Urothelium cell line (cell line): ENCODE measurements at regions not wholly inside any gene's neighbourhood (a gene's known extent, or its start where the extent isn't known, plus 50 kb on each side); places are given as distances from the start of the nearest gene placed in this dataset.

ENCODE experiments used
- DNase-seq: peaks from one replicate; pipeline ENCODE4 v3.0.0; 2011; ENCODE audit warnings: low spot score, mixed read lengths
- FAIRE-seq: peaks from 2 replicates; lab custom pipeline; 2011; peaks lifted over from hg19 to GRCh38; lab: Jason Lieb, UNC

DNA sequence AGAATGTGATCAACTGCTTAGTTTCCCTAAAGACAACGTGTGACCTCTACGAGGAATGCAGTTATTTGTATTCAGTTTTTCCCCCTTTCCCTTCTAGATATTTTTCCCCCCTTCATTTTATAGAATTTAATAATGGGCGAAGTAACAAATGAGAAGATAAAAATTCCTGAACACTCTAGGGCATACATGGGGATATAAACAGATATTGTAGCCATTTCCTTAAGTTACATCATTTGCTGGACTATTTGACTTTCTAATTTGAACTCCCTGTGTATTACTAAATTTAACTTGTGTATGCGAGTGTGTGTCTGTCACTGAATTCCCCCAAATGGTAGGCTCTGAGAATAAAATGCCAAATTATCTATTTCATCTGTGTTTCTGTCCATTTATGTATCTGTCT is 99.0 kb upstream of the ZFP64 start:
- DNase-seq (no peak), FAIRE-seq (no peak)

DNA sequence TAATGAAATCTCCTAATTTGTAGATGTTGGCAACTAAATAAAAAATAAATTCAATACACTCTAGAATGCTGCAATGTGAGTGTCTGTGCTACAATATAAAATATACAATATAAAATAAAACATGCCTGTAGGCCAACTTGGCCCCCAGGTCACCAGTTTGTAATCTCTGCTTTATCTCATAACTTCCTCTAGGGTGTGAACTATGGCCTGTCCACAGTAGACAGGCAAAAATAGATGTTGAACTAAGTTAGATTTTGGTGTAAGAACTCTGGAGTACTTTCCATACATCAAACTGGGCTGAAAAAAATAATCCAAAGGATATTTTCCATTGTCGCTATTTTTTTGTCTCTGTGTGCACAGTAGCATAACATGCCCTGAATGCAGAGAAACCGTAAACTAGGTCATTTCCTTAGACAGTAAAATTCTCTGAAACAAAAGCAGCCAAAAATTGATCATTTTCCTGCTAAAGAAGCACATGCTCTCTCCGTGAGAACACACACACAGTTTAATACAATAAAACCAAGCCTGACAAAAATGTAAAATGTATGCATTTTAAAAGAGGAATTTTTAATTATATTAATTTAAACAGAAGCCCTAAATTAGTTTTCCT is 98.5 kb upstream of the ZFP64 start:
- no peak for DNase-seq
- FAIRE-seq: no peak

DNA sequence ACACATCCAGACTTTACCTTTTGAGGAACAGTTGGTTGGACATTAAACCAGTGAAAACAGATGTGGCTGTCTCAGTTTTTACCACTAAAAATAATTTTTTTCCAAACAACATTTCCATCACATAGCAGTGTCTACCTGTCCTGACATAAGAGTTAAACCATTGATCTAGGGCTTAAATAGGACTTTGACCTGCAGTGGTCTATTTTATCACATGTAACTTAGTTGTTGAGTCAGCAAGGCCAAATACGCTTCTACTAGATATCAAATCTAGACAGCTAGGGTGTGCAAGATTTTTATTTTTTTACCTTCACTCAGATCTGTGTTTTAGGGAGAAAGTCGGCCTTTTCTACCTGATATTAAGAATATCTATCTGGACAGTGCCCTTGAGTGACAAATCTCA is 88.8 kb upstream of the ZFP64 start:
- no peak for DNase-seq
- no peak for FAIRE-seq

DNA sequence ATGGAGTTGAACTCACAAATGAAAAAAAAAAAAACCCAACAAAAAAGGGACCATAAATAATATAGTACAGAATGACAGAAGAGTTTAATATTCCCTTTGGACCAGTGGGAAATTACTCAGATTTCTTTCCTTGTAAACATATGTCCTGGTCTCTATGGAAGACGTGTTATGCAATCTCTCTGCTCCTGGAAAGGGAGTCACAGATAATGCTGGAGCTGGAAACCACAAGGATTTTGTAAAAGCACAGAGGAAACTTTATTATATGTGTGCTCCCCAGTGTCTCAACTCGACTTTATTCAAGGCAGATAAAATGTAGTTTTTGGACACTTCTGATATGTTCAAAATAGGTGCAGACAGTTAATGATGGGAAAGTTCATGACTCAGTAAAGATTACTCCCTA is 88.1 kb upstream of the ZFP64 start:
- no peak for DNase-seq
- FAIRE-seq: no peak

DNA sequence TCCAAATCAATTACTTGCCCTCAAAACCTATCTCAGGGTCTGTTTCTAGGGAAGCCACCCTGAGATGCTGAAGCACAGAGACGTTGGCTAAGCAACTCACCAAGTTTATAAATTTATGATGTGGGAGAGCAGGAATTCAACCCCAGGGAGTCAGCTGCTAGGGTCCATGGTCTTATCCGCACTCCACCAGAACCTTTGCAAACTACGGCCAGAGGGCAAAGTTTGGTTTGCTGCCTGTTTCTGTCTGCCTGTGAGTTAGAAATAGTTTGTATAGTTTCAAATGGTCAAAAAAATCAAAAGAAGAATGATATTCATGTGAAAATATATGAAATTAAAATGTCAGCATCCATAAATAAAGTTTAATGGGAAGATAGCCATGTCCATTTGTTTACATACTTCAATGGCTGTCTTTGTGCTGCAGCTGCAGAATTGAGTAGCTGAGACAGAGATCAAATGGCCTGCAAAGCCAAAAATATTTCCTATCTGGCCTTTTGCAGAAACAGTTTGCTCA is 83.7 kb upstream of the ZFP64 start:
- DNase-seq: no peak
- FAIRE-seq: no peak

DNA sequence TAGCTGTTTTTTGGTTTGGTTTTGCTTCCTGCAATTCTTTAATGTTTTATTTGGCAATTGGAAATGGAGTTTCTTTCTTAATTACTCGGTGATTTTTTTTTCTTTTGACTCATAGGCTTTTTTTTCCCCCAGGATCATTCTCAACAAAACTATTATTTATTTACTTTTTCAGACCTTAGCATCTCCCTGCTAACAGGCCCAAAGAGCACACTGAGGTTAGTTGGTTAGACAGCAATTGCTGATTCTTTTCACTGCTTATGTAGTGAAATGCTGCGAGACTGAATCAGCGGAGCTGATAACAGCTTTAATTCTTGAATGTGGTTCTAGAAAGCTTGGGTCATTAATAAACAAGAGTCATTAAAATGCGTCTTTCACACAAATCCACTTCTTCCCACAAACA is 79.1 kb upstream of the ZFP64 start:
- no peak for FAIRE-seq
- DNase-seq: no peak

DNA sequence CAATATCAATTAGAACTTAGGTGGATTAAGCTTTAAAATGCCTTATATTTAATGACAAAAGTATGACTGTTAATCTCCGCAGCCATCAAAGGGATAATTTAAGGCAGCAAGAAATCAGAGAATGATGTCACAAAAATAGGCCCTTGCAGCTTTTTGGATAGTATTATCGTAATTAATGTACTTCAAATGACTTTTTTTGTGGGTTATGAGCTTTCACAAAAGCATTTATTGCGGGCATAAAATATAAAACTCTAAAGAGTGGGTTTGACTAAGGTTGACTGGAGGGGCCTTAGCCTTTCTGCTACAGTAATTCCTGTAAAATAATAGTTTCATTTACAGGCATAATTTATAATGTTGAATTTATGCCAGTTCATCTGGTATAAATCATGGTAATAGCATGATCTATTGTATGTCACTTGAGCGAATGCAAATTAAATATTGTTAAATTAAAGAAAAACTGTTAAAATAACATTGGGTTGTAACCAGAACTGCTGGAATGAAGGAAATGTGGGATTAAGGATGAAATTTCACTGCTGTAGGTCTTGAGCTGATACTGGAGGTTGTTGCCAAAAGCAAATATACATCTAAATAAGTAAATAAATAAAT is 78.5 kb upstream of the ZFP64 start:
- DNase-seq: no peak
- FAIRE-seq: no peak

DNA sequence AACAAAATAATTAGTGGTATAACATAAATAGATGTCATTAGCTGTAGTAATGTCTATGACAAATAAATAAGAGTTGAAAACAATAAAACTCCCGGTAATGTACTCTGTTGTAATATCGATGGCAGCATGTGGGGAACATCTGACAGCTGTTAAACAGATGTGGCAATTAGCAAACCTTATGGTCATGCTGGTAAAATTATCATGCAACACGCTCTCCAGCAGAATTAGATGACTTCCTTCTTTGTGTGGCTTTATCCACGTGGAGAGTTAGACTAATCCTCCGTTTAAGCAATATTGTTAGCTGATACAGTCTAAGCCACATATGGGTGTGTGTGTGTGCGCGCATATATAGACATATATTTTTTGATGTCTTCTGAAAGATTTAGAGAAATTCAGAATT is 77.7 kb upstream of the ZFP64 start:
- no peak for FAIRE-seq
- DNase-seq: no peak

DNA sequence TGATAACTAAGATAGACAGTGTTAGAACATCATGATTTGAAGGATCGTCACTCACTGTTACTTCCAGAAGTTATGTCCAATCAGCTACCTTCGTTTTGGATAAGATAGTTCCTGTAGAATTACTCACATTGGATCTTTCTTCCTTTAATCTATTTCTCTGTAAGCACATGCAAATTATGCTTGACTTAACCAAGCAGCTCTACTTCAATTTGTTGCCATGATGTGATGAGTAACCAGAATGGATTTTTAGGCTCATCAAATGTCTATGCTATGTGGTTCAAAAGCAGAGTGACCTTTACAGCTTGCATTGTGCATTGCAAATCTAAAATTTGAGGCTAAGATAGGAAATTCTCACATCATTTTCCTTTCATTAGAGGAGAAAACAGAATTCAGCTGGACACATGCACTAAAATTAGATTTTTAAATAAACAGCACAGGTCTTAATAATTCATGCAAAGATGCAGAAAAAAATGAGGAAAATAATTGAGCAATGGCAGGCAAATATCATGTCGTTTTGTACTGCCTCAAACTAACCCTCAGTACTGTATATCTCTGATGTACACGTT is 76.7 kb upstream of the ZFP64 start:
- FAIRE-seq: no peak

DNA sequence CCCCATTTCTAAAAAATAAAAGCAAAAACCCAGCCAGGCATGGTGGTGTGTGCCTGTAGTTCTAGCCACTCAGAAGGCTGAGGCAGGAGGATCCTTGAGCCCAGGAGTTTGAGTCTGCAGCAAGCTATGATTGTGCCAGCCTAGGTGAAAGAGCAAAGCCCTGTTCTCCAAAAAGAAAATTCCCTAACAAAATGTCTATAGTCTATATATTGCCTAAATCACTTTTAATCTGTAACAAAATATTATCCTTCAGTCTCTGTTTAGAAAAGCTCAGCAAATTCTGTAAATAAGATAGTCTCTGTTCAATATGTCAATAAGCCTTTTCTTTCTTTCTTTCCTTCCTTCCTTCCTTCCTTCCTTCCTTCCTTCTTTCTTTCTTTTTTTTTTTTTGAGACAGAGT is 75.8 kb upstream of the ZFP64 start:
- no peak for FAIRE-seq

More for the DNA sequence above, 76.7 kb upstream of the ZFP64 start:
- DNase-seq: no peak

DNA sequence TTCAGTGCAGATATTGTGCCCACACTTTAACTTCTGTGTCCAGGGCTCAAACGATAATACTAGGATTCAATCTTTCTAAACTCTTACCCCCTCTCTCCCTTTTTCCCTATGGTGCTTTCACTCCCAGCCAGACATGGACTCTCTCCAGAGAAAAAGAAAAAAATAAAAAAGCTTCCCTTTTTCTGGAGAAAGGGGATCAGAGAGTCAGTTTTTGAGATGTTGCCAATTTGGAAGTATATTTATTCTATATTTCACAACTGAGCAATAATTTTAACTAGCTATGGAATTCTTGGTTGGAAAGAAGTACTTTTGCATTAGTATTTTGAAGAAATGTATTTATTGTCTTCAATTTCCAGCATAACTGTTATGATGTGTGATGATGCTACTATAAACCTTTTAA is 72.2 kb upstream of the ZFP64 start:
- DNase-seq (no peak), FAIRE-seq (no peak)

More for the DNA sequence above, 75.8 kb upstream of the ZFP64 start:
- DNase-seq: no peak

DNA sequence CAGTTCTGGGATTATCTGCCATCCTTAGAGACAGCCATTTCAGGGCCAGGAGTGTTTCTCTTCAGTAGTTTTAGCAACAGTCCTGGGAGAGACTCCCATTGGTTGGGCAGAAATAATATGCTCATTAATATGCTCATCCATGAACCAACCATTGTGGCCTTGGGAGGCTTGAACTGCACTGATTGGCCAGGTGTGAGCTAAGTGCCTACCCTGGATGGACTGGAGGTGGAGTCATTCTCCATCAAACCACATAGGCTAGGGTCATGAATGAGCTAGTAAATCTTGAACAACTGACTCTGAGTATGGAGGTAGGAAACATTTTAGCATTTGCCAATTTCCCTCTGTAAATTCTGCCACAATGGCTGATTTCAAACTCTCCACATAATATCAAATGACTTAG is 70.2 kb upstream of the ZFP64 start:
- DNase-seq (no peak), FAIRE-seq (no peak)

DNA sequence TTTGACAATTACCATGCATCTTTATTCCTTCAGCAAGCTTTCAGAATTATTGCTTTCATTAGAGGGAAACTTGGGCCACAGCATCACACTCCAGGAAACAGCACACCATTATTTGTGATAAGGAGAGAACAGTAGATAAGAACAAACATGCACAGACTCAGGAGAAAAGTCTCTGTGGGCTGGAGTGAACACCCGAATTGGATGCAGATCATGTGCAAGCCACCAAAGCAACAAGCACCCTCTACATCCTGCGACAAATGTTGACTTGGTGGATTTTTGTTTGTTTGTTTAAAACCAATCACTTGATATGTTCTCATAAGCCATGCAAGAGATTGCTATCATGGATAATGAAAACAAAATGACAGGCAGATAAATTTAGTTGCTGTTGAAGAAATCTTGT is 67.7 kb upstream of the ZFP64 start:
- DNase-seq: no peak
- FAIRE-seq: no peak

DNA sequence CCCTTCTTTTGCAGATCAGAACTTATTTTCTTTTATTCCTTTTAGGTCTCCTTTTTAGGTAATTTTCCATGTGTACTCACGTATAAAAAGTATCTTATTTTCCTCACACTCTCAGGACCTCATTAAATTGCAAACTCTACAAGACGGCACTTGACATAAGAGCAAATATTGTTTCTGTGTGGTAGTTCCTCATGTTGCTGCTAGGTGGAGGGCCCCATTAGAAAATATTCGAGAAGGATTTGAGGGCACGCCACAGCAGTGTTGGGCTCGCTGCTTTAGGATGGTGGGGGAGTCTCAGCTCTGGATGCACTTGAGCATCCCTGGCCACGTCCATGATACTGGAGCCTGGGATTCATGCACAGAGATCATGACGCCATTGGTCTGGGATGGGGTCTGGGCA is 64.9 kb upstream of the ZFP64 start:
- FAIRE-seq (no peak), DNase-seq (no peak)

DNA sequence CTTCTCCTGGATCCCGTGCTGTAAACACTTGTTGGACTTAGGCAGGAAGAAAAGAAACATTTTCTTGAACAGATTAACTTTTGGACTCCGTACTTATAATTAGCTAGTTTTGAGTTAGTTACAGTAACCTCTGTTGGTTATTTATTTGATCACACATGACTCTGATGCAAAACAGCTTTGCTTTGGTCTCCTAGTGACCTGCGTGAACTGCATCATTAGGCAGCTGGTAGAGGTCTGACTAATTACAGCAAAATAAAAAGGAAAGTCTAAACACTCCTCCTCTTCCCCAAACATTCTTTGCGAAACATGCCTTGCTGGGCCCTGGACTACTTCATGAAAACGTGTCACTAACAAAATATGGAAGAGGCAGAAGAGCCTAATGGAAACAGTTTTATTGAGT is 61.1 kb upstream of the ZFP64 start:
- FAIRE-seq: peak; percentile 69
- no peak for DNase-seq

DNA sequence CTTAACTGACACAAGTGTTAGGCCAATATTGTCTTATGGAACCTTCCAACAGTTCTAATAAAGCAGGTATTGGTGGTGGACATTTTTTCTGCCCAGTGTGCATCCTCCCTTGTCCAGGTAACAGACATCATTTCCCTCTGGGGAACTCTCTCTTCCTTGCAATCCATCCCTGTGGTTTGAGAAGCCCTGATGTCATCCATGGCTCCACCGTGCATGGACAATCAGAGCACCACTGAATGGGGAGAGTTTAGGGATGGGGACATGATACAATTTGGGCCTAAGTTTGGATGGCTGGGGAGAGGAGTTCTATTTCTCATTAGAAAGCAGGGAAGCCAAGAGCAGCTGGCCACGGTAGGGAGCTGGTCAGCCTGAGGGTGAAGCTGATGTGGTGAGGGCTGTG is 60.2 kb upstream of the ZFP64 start:
- no peak for DNase-seq
- no peak for FAIRE-seq

DNA sequence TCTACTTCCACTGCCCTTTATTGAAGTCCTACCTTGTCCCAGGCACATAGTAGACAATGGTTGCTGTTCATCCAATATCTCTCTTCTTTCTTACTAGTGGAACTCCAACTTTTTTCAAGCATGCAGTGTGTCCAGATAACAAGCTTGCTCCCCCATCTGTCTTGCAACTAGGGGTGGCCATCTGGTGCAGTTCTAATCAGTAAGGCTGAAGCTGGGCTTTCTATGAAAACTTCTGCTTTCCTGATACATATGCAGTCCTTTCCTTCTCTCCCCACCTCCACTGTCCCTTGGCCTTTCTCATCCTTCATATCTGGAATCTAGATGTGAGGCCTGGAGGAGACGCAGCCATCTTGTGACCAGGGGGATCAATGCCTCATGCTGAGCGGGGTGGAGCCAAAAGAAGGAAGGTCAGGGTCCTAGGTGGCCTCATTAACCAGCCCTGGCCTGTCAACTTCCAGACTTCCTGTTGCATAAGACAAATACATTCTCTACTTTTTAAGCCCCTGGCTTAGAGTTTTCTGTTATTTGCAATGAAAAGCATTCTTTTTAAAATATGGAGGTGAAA is 59.6 kb upstream of the ZFP64 start:
- DNase-seq: no peak
- FAIRE-seq: no peak

DNA sequence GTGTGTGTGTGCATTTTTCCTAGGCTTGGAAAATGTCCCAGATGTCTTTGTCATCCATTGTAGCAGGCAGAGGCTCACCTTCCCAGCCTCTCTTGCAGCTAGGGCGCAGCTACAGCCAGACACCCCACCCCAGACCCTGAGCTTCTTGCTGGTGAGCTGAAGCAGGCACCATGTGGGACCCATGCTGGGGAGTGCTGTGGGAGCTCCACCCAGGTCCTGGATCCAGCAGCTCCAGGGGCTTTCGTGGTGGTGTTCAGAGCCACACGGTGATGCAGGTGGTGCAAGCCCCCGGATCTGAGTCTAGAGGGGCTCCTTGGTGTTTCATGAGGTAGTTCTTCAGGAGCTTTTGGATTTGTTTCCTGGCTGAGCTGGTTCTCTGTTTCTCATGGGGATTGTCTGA is 56.0 kb upstream of the ZFP64 start:
- DNase-seq: no peak
- no peak for FAIRE-seq

DNA sequence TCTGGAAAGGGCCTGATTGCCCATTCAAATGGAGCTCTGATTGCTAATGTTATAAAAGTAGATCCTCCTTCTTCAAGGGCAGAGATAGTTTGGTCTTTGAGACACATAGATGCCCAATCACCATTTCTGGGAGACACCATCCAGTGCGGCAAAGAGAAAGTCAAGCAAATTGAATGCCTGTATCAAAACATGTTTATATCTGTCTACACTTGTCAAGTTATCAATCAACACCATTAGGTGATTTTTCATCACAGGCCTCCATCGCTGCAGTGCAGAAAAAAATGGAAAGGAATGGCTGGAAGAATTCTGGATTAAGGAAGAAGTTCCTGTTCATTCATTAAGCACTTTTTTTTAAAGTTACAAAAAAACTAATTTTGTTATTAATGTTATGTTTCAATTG is 54.8 kb upstream of the ZFP64 start:
- no peak for DNase-seq
- FAIRE-seq: peak; percentile 32

DNA sequence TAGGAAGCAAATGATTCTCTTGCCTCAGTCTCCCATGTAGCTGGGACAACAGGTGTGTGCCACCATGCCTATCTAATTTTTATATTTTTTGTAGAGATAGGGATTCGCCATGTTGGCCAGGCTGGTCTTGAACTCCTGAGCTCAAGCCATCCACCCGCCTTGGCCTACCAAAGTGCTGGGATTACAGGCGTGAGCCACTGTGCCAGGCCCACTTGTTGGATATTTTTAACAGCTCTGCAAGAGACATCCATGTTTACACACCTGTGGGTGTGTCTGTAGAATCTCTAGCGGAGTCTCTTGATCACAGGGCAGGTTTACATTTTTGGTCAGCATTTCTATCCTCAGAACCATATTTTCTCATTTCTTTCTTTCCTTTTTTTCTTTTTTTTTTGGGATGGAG is 53.1 kb upstream of the ZFP64 start:
- no peak for DNase-seq
- FAIRE-seq: no peak

DNA sequence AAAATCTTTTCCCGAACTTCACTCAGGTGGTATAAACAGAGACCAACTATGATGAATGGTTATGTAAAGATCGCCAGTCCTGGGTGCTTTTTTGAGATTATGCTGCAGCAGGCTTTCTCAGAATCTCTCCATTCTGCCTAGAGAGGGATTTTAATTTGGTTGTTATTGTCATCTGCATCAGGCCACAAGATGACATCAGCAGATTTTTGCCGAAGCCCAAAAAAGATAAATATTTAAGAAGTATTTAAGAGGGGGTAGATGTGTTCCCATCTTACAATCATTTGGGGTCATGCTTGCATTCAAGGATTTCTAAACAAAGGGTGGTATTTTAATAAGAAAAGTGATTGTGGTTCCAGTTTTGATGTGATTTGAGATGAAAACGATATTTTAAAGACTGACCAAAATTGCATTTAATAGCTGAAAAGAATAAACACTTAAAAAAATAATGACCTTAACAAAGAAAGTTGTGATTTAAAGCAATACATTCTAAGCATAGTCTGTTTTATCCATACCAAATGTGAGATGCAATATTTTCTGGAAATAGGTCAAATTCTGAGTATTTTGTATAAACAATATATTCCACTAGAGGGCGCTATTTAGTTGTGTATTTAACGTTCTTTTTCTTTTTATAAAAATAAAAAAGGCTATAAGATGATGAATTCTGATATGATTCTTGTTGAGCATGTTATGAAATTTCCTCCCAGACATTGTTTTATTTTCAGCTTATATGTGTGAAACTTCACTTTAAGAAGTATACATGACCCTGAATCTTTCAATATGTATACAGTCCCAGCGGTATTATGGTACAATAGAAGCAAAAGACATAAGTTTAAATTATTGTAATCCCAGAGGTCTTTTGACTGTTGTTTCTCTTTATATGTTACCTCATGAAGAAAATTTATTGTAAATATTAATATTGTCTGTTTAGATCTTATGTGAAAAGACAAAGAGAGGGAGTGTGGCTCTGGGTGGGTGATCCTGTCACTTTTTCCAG is 51.0 kb upstream of the ZFP64 start:
- DNase-seq (peak; percentile 30), FAIRE-seq (no peak)
